Activated CD8-positive, alpha-beta memory T cell treated with anti-CD3 and anti-CD28 coated beads, Interleukin-2, amount 50 U/mL, for 24 hours (primary cell): ENCODE measurements at regions not wholly inside any gene's neighbourhood (a gene's known extent, or its start where the extent isn't known, plus 50 kb on each side); places are given as distances from the start of the nearest gene placed in this dataset.

Experiments used
- DNase-seq: peaks from one replicate; pipeline ENCODE4 v3.0.0-alpha.2; 2020; ENCODE audit errors: extremely low read depth

- DNase-seq = no peak
These were observed 454.4 kb downstream of the HTR7 start for GRCh38 chr10:90403211-90404000.

- no peak for DNase-seq
These were observed 450.7 kb downstream of the HTR7 start for GRCh38 chr10:90407131-90407530.

- DNase-seq = no peak
These were observed 450.0 kb downstream of the HTR7 start for GRCh38 chr10:90407851-90408250.

GRCh38 chr10:90412582-90412981 is 445.3 kb downstream of the HTR7 start:
- DNase-seq = no peak

- DNase-seq = no peak
These were observed 444.6 kb downstream of the HTR7 start for GRCh38 chr10:90413196-90413595.

- DNase-seq = no peak
These were observed 442.9 kb downstream of the HTR7 start for GRCh38 chr10:90414926-90415325.

- no peak for DNase-seq
These were observed 440.8 kb downstream of the HTR7 start for GRCh38 chr10:90417029-90417428.

GRCh38 chr10:90417476-90418210 is 440.2 kb downstream of the HTR7 start:
- no peak for DNase-seq

GRCh38 chr10:90418869-90419652 is 438.8 kb downstream of the HTR7 start:
- DNase-seq = no peak

GRCh38 chr10:90420637-90421318 is 437.1 kb downstream of the HTR7 start:
- DNase-seq = no peak

GRCh38 chr10:90421874-90422273 is 436.0 kb downstream of the HTR7 start:
- no peak for DNase-seq

- DNase-seq = no peak
These were observed 433.1 kb downstream of the HTR7 start for GRCh38 chr10:90424730-90425129.

GRCh38 chr10:90430186-90430585 is 427.7 kb downstream of the HTR7 start:
- DNase-seq = no peak

GRCh38 chr10:90432866-90433265 is 425.0 kb downstream of the HTR7 start:
- DNase-seq = no peak

GRCh38 chr10:90435296-90435695 is 422.5 kb downstream of the HTR7 start:
- DNase-seq = no peak

- no peak for DNase-seq
These were observed 420.4 kb downstream of the HTR7 start for GRCh38 chr10:90437452-90437851.

GRCh38 chr10:90440870-90441269 is 417.0 kb downstream of the HTR7 start:
- DNase-seq = no peak

GRCh38 chr10:90443342-90443741 is 414.5 kb downstream of the HTR7 start:
- DNase-seq = no peak

- DNase-seq = no peak
These were observed 410.0 kb downstream of the HTR7 start for GRCh38 chr10:90447831-90448230.

- no peak for DNase-seq
These were observed 407.0 kb downstream of the HTR7 start for GRCh38 chr10:90450797-90451196.

GRCh38 chr10:90451283-90451682 is 406.6 kb downstream of the HTR7 start:
- no peak for DNase-seq

- DNase-seq = no peak
These were observed 399.8 kb downstream of the HTR7 start for GRCh38 chr10:90458054-90458453.
